ENCODE measurements at regions not wholly inside any gene's neighbourhood (a gene's known extent, or its start where the extent isn't known, plus 50 kb on each side); places are given as distances from the start of the nearest gene placed in this dataset.

DNA sequence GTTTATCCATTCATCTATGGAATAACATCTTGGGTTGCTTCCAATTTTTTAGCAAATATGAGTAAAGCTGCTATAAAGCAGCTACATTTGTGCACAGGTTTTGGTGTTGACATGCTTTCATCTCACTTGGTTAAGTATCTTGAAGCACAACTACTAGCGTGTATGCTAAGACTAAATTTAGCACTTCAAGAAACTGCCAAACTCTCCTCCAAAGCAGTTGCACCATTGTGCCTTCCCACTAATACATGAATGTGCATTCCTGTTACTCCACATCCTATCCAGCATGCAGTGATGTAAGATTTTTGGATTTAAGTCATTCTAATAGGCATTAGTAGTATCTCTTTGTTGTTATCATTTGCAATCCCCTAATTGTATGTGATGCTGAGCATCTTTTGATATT lies 230.7 kb downstream of the KCNA4 start:
- TF ChIP-seq NFIC (IDR thresholded peaks at IDR 0.05): no peak
- no peak for TF ChIP-seq YY1 (IDR thresholded peaks at IDR 0.05; ENCODE audit: low read depth)
- TF ChIP-seq, protein P1, sequence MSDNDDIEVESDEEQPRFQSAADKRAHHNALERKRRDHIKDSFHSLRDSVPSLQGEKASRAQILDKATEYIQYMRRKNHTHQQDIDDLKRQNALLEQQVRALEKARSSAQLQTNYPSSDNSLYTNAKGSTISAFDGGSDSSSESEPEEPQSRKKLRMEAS (IDR thresholded peaks at IDR 0.05): no peak
- TF ChIP-seq ZBTB7A (IDR thresholded peaks at IDR 0.05; ENCODE audit: low read depth): no peak
- no peak for TF ChIP-seq TEAD4 (IDR thresholded peaks at IDR 0.05)
- no peak for TF ChIP-seq CREB1 (IDR thresholded peaks at IDR 0.05; ENCODE audit: low read depth)
- no peak for TF ChIP-seq EGR1 (IDR thresholded peaks at IDR 0.05)
- TF ChIP-seq, protein P2, sequence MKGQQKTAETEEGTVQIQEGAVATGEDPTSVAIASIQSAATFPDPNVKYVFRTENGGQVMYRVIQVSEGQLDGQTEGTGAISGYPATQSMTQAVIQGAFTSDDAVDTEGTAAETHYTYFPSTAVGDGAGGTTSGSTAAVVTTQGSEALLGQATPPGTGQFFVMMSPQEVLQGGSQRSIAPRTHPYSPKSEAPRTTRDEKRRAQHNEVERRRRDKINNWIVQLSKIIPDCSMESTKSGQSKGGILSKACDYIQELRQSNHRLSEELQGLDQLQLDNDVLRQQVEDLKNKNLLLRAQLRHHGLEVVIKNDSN (IDR thresholded peaks at IDR 0.05): no peak
- TF ChIP-seq RAD21 (IDR thresholded peaks at IDR 0.05; ENCODE audit: low read depth): no peak
- TF ChIP-seq TAF1 (IDR thresholded peaks at IDR 0.05; ENCODE audit: low read depth): no peak
- TF ChIP-seq TCF12 (IDR thresholded peaks at IDR 0.05; ENCODE audit: low read depth): no peak
- TF ChIP-seq EP300 (IDR thresholded peaks at IDR 0.05; ENCODE audit: borderline replicate concordance): no peak
- no peak for TF ChIP-seq CEBPB (IDR thresholded peaks at IDR 0.05)
- no peak for TF ChIP-seq FOXM1 (IDR thresholded peaks at IDR 0.05; ENCODE audit: borderline replicate concordance, low read depth)

DNA sequence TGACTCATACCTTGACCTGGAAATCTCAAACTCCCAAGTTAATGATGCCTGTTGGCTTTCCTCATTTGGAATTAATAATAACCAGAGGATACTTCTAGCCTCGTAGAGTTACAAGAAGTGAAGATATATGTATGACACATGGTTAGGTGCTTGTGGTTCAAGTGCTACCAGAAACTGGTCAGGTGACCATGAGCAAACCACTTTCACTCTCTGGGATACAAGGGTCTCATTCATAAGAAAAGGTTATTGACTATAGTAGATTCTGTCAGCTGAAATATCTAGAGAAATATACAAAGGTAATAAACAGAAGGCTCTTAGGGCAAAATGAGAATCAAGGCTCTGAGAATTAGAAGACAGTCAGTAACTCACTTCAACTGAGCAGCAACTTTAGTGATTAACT lies 233.3 kb downstream of the KCNA4 start:
- TF ChIP-seq, protein P1 (IDR thresholded peaks at IDR 0.05): no peak
- TF ChIP-seq EGR1 (IDR thresholded peaks at IDR 0.05) (no peak), FOXM1 (IDR thresholded peaks at IDR 0.05; ENCODE audit: borderline replicate concordance, low read depth) (no peak), CEBPB (IDR thresholded peaks at IDR 0.05) (no peak), NFIC (IDR thresholded peaks at IDR 0.05) (no peak), YY1 (IDR thresholded peaks at IDR 0.05; ENCODE audit: low read depth) (no peak), RAD21 (IDR thresholded peaks at IDR 0.05; ENCODE audit: low read depth) (no peak), TEAD4 (IDR thresholded peaks at IDR 0.05) (no peak), TAF1 (IDR thresholded peaks at IDR 0.05; ENCODE audit: low read depth) (no peak), ZBTB7A (IDR thresholded peaks at IDR 0.05; ENCODE audit: low read depth) (no peak), EP300 (IDR thresholded peaks at IDR 0.05; ENCODE audit: borderline replicate concordance) (no peak), CREB1 (IDR thresholded peaks at IDR 0.05; ENCODE audit: low read depth) (no peak), TCF12 (IDR thresholded peaks at IDR 0.05; ENCODE audit: low read depth) (no peak)
- TF ChIP-seq, protein P3, sequence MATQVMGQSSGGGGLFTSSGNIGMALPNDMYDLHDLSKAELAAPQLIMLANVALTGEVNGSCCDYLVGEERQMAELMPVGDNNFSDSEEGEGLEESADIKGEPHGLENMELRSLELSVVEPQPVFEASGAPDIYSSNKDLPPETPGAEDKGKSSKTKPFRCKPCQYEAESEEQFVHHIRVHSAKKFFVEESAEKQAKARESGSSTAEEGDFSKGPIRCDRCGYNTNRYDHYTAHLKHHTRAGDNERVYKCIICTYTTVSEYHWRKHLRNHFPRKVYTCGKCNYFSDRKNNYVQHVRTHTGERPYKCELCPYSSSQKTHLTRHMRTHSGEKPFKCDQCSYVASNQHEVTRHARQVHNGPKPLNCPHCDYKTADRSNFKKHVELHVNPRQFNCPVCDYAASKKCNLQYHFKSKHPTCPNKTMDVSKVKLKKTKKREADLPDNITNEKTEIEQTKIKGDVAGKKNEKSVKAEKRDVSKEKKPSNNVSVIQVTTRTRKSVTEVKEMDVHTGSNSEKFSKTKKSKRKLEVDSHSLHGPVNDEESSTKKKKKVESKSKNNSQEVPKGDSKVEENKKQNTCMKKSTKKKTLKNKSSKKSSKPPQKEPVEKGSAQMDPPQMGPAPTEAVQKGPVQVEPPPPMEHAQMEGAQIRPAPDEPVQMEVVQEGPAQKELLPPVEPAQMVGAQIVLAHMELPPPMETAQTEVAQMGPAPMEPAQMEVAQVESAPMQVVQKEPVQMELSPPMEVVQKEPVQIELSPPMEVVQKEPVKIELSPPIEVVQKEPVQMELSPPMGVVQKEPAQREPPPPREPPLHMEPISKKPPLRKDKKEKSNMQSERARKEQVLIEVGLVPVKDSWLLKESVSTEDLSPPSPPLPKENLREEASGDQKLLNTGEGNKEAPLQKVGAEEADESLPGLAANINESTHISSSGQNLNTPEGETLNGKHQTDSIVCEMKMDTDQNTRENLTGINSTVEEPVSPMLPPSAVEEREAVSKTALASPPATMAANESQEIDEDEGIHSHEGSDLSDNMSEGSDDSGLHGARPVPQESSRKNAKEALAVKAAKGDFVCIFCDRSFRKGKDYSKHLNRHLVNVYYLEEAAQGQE (IDR thresholded peaks at IDR 0.05; ENCODE audit: low read depth): no peak
- TF ChIP-seq, protein P2 (IDR thresholded peaks at IDR 0.05): no peak

DNA sequence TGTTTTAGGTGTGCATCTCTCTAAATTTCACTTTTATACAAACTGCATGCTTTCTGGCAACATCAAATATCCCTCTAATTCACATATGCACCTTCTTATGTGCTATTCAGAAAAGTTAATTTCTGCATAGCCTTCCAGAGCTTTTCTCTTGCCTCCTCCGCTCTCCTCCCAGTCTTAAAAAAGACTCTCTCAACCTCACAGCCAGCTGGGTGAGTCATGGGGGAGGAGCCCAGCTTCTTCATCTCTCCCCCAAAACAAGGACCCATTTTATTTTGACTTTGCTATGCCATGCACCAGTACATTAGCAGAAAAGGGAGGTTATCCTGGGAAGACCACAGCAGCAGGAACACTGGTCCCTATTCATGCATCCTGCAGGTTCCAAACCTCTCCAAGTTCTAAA lies 234.4 kb downstream of the KCNA4 start:
- TF ChIP-seq YY1 (IDR thresholded peaks at IDR 0.05; ENCODE audit: low read depth): no peak
- no peak for TF ChIP-seq TCF12 (IDR thresholded peaks at IDR 0.05; ENCODE audit: low read depth)
- no peak for TF ChIP-seq TAF1 (IDR thresholded peaks at IDR 0.05; ENCODE audit: low read depth)
- no peak for TF ChIP-seq TEAD4 (IDR thresholded peaks at IDR 0.05)
- TF ChIP-seq CEBPB (IDR thresholded peaks at IDR 0.05): no peak
- no peak for TF ChIP-seq NFIC (IDR thresholded peaks at IDR 0.05)

DNA sequence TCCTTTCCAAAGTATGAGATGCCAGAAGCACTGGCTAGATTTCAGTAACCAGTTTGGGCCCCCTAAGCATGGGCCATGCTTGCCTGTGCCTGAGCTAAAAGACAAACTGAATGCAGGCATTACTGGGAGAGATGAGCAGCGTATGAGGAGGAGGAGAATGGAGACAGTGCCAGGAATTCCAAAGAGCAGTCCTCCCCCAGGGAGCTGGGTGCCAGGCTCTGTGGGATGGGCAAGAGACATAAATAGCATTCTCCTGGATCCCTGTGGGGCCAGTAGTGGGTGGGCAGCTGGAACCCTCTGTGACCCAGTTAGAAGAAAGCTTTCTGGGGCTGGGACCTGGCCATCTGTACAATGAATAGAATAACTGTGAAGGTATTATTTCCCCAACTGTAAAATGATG lies 235.6 kb downstream of the KCNA4 start:
- TF ChIP-seq NFIC (IDR thresholded peaks at IDR 0.05) (no peak), EGR1 (IDR thresholded peaks at IDR 0.05) (no peak), TAF1 (IDR thresholded peaks at IDR 0.05; ENCODE audit: low read depth) (no peak), ZBTB7A (IDR thresholded peaks at IDR 0.05; ENCODE audit: low read depth) (no peak), FOXM1 (IDR thresholded peaks at IDR 0.05; ENCODE audit: borderline replicate concordance, low read depth) (no peak), TEAD4 (IDR thresholded peaks at IDR 0.05) (no peak), TCF12 (IDR thresholded peaks at IDR 0.05; ENCODE audit: low read depth) (no peak), EP300 (IDR thresholded peaks at IDR 0.05; ENCODE audit: borderline replicate concordance) (no peak), YY1 (IDR thresholded peaks at IDR 0.05; ENCODE audit: low read depth) (no peak), CEBPB (IDR thresholded peaks at IDR 0.05) (no peak)
- TF ChIP-seq, protein P3 (IDR thresholded peaks at IDR 0.05; ENCODE audit: low read depth): no peak
- TF ChIP-seq, protein P1 (IDR thresholded peaks at IDR 0.05): no peak
- TF ChIP-seq, protein P2 (IDR thresholded peaks at IDR 0.05): no peak

DNA sequence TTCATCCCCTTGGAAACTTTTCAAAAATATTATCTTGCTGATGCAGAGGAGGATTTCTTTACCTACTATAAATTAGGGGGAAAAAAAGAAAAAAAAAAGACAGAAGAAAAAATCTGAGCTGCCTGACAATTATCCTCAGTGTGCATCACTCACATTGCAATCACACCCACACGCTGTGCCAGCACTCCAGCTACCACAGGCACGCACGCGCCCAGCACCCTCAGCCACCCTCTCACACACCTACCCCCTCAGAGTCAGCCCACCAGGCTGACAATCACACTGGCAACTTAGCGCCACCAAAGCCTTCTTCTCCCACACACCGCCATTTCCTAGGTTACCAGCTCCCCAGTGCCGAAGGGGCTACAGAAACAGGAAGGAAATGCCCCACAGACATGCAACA lies 236.1 kb downstream of the KCNA4 start:
- TF ChIP-seq TEAD4 (IDR thresholded peaks at IDR 0.05): no peak
- no peak for TF ChIP-seq ZBTB7A (IDR thresholded peaks at IDR 0.05; ENCODE audit: low read depth)
- no peak for TF ChIP-seq TCF12 (IDR thresholded peaks at IDR 0.05; ENCODE audit: low read depth)
- TF ChIP-seq, protein P2 (IDR thresholded peaks at IDR 0.05): no peak
- TF ChIP-seq RAD21 (IDR thresholded peaks at IDR 0.05; ENCODE audit: low read depth): no peak
- no peak for TF ChIP-seq TAF1 (IDR thresholded peaks at IDR 0.05; ENCODE audit: low read depth)
- TF ChIP-seq EGR1 (IDR thresholded peaks at IDR 0.05): no peak
- no peak for TF ChIP-seq CEBPB (IDR thresholded peaks at IDR 0.05)
- TF ChIP-seq YY1 (IDR thresholded peaks at IDR 0.05; ENCODE audit: low read depth): no peak
- TF ChIP-seq NFIC (IDR thresholded peaks at IDR 0.05): no peak
- no peak for TF ChIP-seq EP300 (IDR thresholded peaks at IDR 0.05; ENCODE audit: borderline replicate concordance)
- no peak for TF ChIP-seq FOXM1 (IDR thresholded peaks at IDR 0.05; ENCODE audit: borderline replicate concordance, low read depth)
- TF ChIP-seq CREB1 (IDR thresholded peaks at IDR 0.05; ENCODE audit: low read depth): no peak
- TF ChIP-seq, protein P3 (IDR thresholded peaks at IDR 0.05; ENCODE audit: low read depth): no peak

All from Ishikawa (cell line).